CD14-positive monocyte (primary cell): ENCODE measurements at regions not wholly inside any gene's neighbourhood (a gene's known extent, or its start where the extent isn't known, plus 50 kb on each side); places are given as distances from the start of the nearest gene placed in this dataset.

Experiments used
- DNase-seq, 3 donors: peaks; one replicate each; pipeline ENCODE4 v3.0.0-alpha.2; 2011 to 2022
- H2AFZ ChIP-seq: 2 replicates; pipeline ENCODE4 v1.6.0; 2012; ENCODE audit warnings: mild to moderate bottlenecking, low read depth, low read length, inconsistent platforms; ENCODE audit not compliant: insufficient read depth, poor library complexity, severe bottlenecking
- H3K27ac ChIP-seq, 2 donors: 1 replicate in 1 of 2; 2 replicates in 1 of 2; pipeline ENCODE4 v1.5.1; 2012 to 2013; ENCODE audit warnings: low read length in 2 of 2, control low read depth in 1 of 2, inconsistent platforms in 1 of 2, low read depth in 1 of 2, mild to moderate bottlenecking in 1 of 2
- H3K27me3 ChIP-seq, 2 donors: one replicate each; pipeline versions ENCODE4 v1.6.0 to v1.6.1; 2011 to 2013; ENCODE audit warnings: low read length in 2 of 2; ENCODE audit not compliant: control insufficient read depth in 2 of 2, insufficient read depth in 2 of 2
- H3K36me3 ChIP-seq, 2 donors: replicated peaks in 1 of 2; 1 replicate in 1 of 2; 2 replicates in 1 of 2; pipeline versions ENCODE4 v1.5.1 to v1.6.1; 2012 to 2013; ENCODE audit warnings: low read length in 2 of 2, control low read depth in 1 of 2, inconsistent platforms in 1 of 2, mild to moderate bottlenecking in 1 of 2; ENCODE audit not compliant: insufficient read depth in 2 of 2, control insufficient read depth in 1 of 2
- H3K4me1 ChIP-seq, 2 donors: 1 replicate in 1 of 2; 2 replicates in 1 of 2; pipeline versions ENCODE4 v1.5.1 to v1.6.1; 2012 to 2013; ENCODE audit warnings: low read length in 2 of 2, control low read depth in 1 of 2, inconsistent platforms in 1 of 2, mild to moderate bottlenecking in 1 of 2, moderate library complexity in 1 of 2; ENCODE audit not compliant: insufficient read depth in 2 of 2, control insufficient read depth in 1 of 2
- H3K4me2 ChIP-seq: replicated peaks from 2 replicates; pipeline ENCODE3; 2012; ENCODE audit warnings: low read length, moderate library complexity, mild to moderate bottlenecking; ENCODE audit not compliant: poor library complexity, severe bottlenecking; ENCODE audit errors: extremely low read depth
- H3K4me3 ChIP-seq, 3 experiments: fragments of 200-600 bp in 1 of 3; sonication (generic) in 1 of 3; replicated peaks in 1 of 3; 1 replicate in 2 of 3; 2 replicates in 1 of 3; pipeline ENCODE4 v1.5.1; 2011 to 2013; ENCODE audit warnings: low read length in 3 of 3, mild to moderate bottlenecking in 3 of 3, control low read depth in 2 of 3, low read depth in 2 of 3, inconsistent platforms in 1 of 3, moderate library complexity in 1 of 3
- H3K79me2 ChIP-seq: 2 replicates; pipeline ENCODE4 v1.6.0; 2012; ENCODE audit warnings: mild to moderate bottlenecking, control low read depth, inconsistent platforms, low read length, moderate library complexity; ENCODE audit not compliant: insufficient read depth
- H3K9ac ChIP-seq: 2 replicates; pipeline ENCODE4 v1.6.0; 2017; ENCODE audit warnings: low read length, mild to moderate bottlenecking; ENCODE audit not compliant: insufficient read depth, poor library complexity, severe bottlenecking
- H3K9me3 ChIP-seq, 2 donors: replicated peaks in 1 of 2; 1 replicate in 1 of 2; 2 replicates in 1 of 2; pipeline versions ENCODE4 v1.5.1 to v1.6.1; 2012 to 2013; ENCODE audit warnings: low read length in 2 of 2, control low read depth in 1 of 2; ENCODE audit not compliant: control insufficient read depth in 1 of 2, insufficient read depth in 1 of 2
- H4K20me1 ChIP-seq: 2 replicates; pipeline ENCODE4 v1.6.0; 2012; ENCODE audit warnings: mild to moderate bottlenecking, low read length, control low read depth, moderate library complexity; ENCODE audit not compliant: insufficient read depth
- H3K27ac Mint-ChIP-seq, 7 donors: one replicate each; pipeline ENCODE4 v1.8.0; 2020; ENCODE audit warnings: mild to moderate bottlenecking in 7 of 7, mixed read lengths in 7 of 7, moderate library complexity in 6 of 7, inconsistent platforms in 2 of 7
- H3K27me3 Mint-ChIP-seq, 3 donors: one replicate each; pipeline ENCODE4 v1.8.0; 2021 to 2022; ENCODE audit warnings: low read depth in 3 of 3, mild to moderate bottlenecking in 3 of 3, mixed read lengths in 3 of 3, moderate library complexity in 3 of 3, inconsistent platforms in 1 of 3
- H3K36me3 Mint-ChIP-seq, 2 donors: one replicate each; pipeline ENCODE4 v1.8.0; 2020; ENCODE audit warnings: mixed read lengths in 2 of 2, inconsistent platforms in 1 of 2, mild to moderate bottlenecking in 1 of 2
- H3K4me1 Mint-ChIP-seq: one replicate; pipeline ENCODE4 v1.8.0; 2020; ENCODE audit warnings: mild to moderate bottlenecking, mixed read lengths
- H3K4me3 Mint-ChIP-seq, 2 donors: one replicate each; pipeline ENCODE4 v1.8.0; 2020; ENCODE audit warnings: mild to moderate bottlenecking in 2 of 2, mixed read lengths in 2 of 2, moderate library complexity in 1 of 2
- H3K9me3 Mint-ChIP-seq, 7 donors: one replicate each; pipeline ENCODE4 v1.8.0; 2020 to 2022; ENCODE audit warnings: mixed read lengths in 7 of 7, mild to moderate bottlenecking in 6 of 7, moderate library complexity in 6 of 7, inconsistent platforms in 2 of 7
- CTCF ChIP-seq: fragments of 200-600 bp; IDR thresholded peaks from one replicate; pipeline ENCODE4 v1.8.0; 2022; ENCODE audit warnings: antibody characterized with exemption, mild to moderate bottlenecking
- whole genome bisulfite sequencing: methylation state at CpG from one replicate; pipeline ENCODE4 v1.1.5; 2013; ENCODE audit warnings: missing lambda C conversion rate; ENCODE audit not compliant: insufficient coverage; 5-methylcytosine and 5-hydroxymethylcytosine counted together
- intact Hi-C, 2 donors: fragments of 100-400 bp; cut with micrococcal nuclease; formaldehyde crosslinking; loops; one replicate each; pipeline versions ENCODE4 v1.15.0 to v1.15.1; 2023

- Histone ChIP-seq H2AFZ (no peak overlapping the region), H4K20me1 (no peaks in the 10 kb centered on the region), H3K36me3 (no peaks in the 10 kb centered on the region), H3K4me2 (no peak overlapping the region), H3K27ac (no peak overlapping the region), H3K4me1 (no peaks in the 10 kb centered on the region), H3K27me3 (peaks cover 0 to 2% of the 10 kb centered on the region in 2 donors), H3K4me3 (no peak overlapping the region), H3K79me2 (no peaks in the 10 kb centered on the region), H3K9me3 (no peaks in the 10 kb centered on the region), H3K9ac (no peak overlapping the region)
- peaks cover 5 to 6% (median 6%) of the 10 kb centered on the region in 3 donors for H3K27me3 Mint-ChIP-seq
- peaks cover 0 to 10% (median 1%) of the 10 kb centered on the region in 7 donors for H3K9me3 Mint-ChIP-seq
- DNase-seq: no peak
- no peak overlapping the region for H3K27ac Mint-ChIP-seq
- no CpG with 5 or more reads among the region's 4 CpGs for WGBS
- no peaks in the 10 kb centered on the region for H3K36me3 Mint-ChIP-seq
- H3K4me1 Mint-ChIP-seq: no peaks in the 10 kb centered on the region
- intact Hi-C loops: no loop called here
- no peak overlapping the region for H3K4me3 Mint-ChIP-seq
- no peak for TF ChIP-seq CTCF
These were observed 74.5 kb upstream of the MAP1B start for GRCh38 chr5:72032788-72033187.

GRCh38 chr5:72034770-72035169, 72.5 kb upstream of the MAP1B start:
- no peak overlapping the region for H2AFZ ChIP-seq
- peaks cover 5 to 9% (median 5%) of the 10 kb centered on the region in 3 donors for H3K27me3 Mint-ChIP-seq
- H3K4me3 Mint-ChIP-seq: no peak overlapping the region
- DNase-seq: no peak
- H3K36me3 Mint-ChIP-seq: no peaks in the 10 kb centered on the region
- H3K27ac Mint-ChIP-seq: no peak overlapping the region
- no peaks in the 10 kb centered on the region for H4K20me1 ChIP-seq
- WGBS: no CpG with 5 or more reads among the region's 4 CpGs
- intact Hi-C loops: no loop called here
- peaks cover 0 to 11% (median 1%) of the 10 kb centered on the region in 7 donors for H3K9me3 Mint-ChIP-seq
- no peak overlapping the region for H3K9ac ChIP-seq
- no peaks in the 10 kb centered on the region for H3K36me3 ChIP-seq
- TF ChIP-seq CTCF: no peak
- no peaks in the 10 kb centered on the region for H3K9me3 ChIP-seq
- H3K4me3 ChIP-seq: no peak overlapping the region
- H3K4me1 Mint-ChIP-seq: no peaks in the 10 kb centered on the region
- no peak overlapping the region for H3K4me2 ChIP-seq
- no peak overlapping the region for H3K27ac ChIP-seq
- no peaks in the 10 kb centered on the region for H3K4me1 ChIP-seq
- peaks cover 0 to 2% of the 10 kb centered on the region in 2 donors for H3K27me3 ChIP-seq
- H3K79me2 ChIP-seq: no peaks in the 10 kb centered on the region
